Ovary (tissue), 7 donors: ENCODE measurements at regions not wholly inside any gene's neighbourhood (a gene's known extent, or its start where the extent isn't known, plus 50 kb on each side); places are given as distances from the start of the nearest gene placed in this dataset.

ENCODE experiments used
- DNase-seq, 5 donors: peaks; one replicate each; pipeline ENCODE4 v3.0.0-alpha.2; 2019 to 2020
- H3K27ac ChIP-seq, 2 donors: fragments of 200-600 bp; one replicate each; pipeline versions ENCODE4 v1.5.1 to v1.8.0; 2019 to 2022
- H3K27me3 ChIP-seq: fragments of 200-600 bp; one replicate; pipeline ENCODE4 v1.8.0; 2022
- H3K36me3 ChIP-seq: fragments of 200-600 bp; sonication (generic); one replicate; pipeline ENCODE4 v1.5.1; 2019
- H3K4me1 ChIP-seq: one replicate; pipeline ENCODE4 v1.8.1; 2013; ENCODE audit warnings: mild to moderate bottlenecking, moderate library complexity; ENCODE audit not compliant: insufficient read depth
- H3K4me3 ChIP-seq: fragments of 200-600 bp; sonication (generic); one replicate; pipeline ENCODE4 v1.5.1; 2017
- H3K9me3 ChIP-seq, 2 donors: fragments of 200-600 bp in 1 of 2; sonication (generic) in 1 of 2; one replicate each; pipeline versions ENCODE4 v1.5.1 to v1.8.1; 2013 to 2019; ENCODE audit warnings: mild to moderate bottlenecking in 1 of 2, moderate library complexity in 1 of 2
- CTCF ChIP-seq, 3 donors: fragments of 450-650 bp in 2 of 3; fragments of 200-600 bp in 1 of 3; IDR thresholded peaks; one replicate each; pipeline versions ENCODE4 v1.5.1 to v1.8.0; 2016 to 2022; ENCODE audit warnings: antibody characterized with exemption in 3 of 3, mild to moderate bottlenecking in 1 of 3
- EP300 ChIP-seq: sonication (generic); formaldehyde crosslinking; IDR thresholded peaks from one replicate; pipeline ENCODE4 v1.6.1; 2017; ENCODE audit warnings: antibody characterized with exemption
- POLR2A ChIP-seq: fragments of 450-650 bp; IDR thresholded peaks from one replicate; pipeline ENCODE4 v1.6.1; 2017; ENCODE audit warnings: antibody characterized with exemption, mild to moderate bottlenecking, moderate library complexity
- WGBS, 3 donors: extraction: QIAGEN DNeasy Blood & Tissue Kit in 1 of 3; methylation state at CpG; one replicate each; pipeline versions ENCODE4 v1.1.5 to v1.1.7; 2013 to 2017; 5-methylcytosine and 5-hydroxymethylcytosine counted together
- intact Hi-C, 4 donors: fragments of 100-400 bp; cut with DNase I; formaldehyde crosslinking; loops; one replicate each; pipeline versions ENCODE4 v1.11.0 to v1.15.1; 2022 to 2023
- donor health status: DM: no; HTN: no; CAD: no; lungs with moderate emphysema.
- donor health status: DM: no; HTN: no; CAD: no.
- donor health status: Bipolar disorder and iron deficiency.
- donor health status: DM: no; HTN: no; CAD: no.
- donor health status: DM: yes; HTN: yes; CAD: no.

DNA sequence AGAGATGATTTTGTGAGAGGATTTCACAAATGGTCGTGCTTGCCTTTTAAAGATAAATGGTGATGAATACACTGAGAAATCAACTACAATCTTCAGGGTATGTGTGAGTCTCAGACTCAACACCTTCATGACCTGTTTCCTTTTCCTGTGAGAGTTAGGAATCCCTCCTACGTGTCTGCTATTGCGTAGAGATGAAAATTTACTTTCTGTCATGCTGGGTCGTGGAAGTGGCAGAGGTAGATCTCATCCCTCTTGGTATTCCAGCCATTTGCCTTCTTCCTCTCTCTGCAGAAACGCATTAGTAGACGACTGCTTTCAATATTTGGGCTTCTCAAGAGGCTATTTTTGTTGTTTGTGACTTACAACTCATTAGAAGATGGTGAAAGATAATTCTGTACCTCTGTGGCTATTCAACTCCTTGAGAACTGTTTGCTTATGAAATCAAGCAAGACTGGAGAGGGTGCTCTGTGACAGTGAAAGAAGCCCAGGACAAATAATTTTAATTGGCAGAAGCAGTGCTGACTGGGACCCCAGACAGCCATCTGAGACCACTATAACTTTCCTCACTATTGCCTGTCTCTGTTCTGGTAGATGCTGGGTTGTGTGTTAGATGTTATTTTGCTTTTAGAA is 233.1 kb downstream of the LACC1 start:
- intact Hi-C loops, result no loop called here
- TF ChIP-seq POLR2A, result no peak
- no peak for TF ChIP-seq EP300
- TF ChIP-seq CTCF (IDR thresholded peaks at IDR 0.05), result no peak
- 75 to 82% (median 77%) methylated on average over 6 of the region's 6 CpGs for WGBS, 3 donors
- no peak overlapping the region for H3K27ac ChIP-seq
- no peak for DNase-seq
- no peaks in the 10 kb centered on the region for H3K36me3 ChIP-seq
- H3K27me3 ChIP-seq, result no peaks in the 10 kb centered on the region
- no peak overlapping the region for H3K4me3 ChIP-seq
- H3K4me1 ChIP-seq, result no peaks in the 10 kb centered on the region
- H3K9me3 ChIP-seq, result no peaks in the 10 kb centered on the region

- DNase-seq, result no peak
- 54 to 68% (median 65%) methylated on average over 7 of the region's 7 CpGs for WGBS, 3 donors
- H3K9me3 ChIP-seq, result no peaks in the 10 kb centered on the region
- H3K36me3 ChIP-seq, result no peaks in the 10 kb centered on the region
- H3K27ac ChIP-seq, result no peak overlapping the region
- TF ChIP-seq EP300 (no peak), POLR2A (no peak), CTCF (IDR thresholded peaks at IDR 0.05) (no peak)
- H3K27me3 ChIP-seq, result no peaks in the 10 kb centered on the region
- intact Hi-C loops, result no loop called here
- no peaks in the 10 kb centered on the region for H3K4me1 ChIP-seq
- H3K4me3 ChIP-seq, result no peak overlapping the region
Measured at GRCh38 chr13:44116562-44117332, 237.0 kb downstream of the LACC1 start.

- H3K9me3 ChIP-seq, result no peaks in the 10 kb centered on the region
- no peaks in the 10 kb centered on the region for H3K4me1 ChIP-seq
- TF ChIP-seq EP300 (no peak), CTCF (IDR thresholded peaks at IDR 0.05) (no peak), POLR2A (no peak)
- H3K36me3 ChIP-seq, result no peaks in the 10 kb centered on the region
- H3K27me3 ChIP-seq, result no peaks in the 10 kb centered on the region
- intact Hi-C loops, result no loop called here
- no peak overlapping the region for H3K4me3 ChIP-seq
- H3K27ac ChIP-seq, result no peak overlapping the region
- 9 to 15% (median 10%) methylated on average over 3 of the region's 3 CpGs for WGBS, 3 donors
- no peak for DNase-seq
Measured at GRCh38 chr13:44117351-44117750, 237.6 kb downstream of the LACC1 start.

GRCh38 chr13:44117816-44118215 is 238.1 kb downstream of the LACC1 start:
- Histone ChIP-seq H3K27me3 (no peaks in the 10 kb centered on the region), H3K27ac (no peak overlapping the region), H3K4me3 (no peak overlapping the region), H3K9me3 (no peaks in the 10 kb centered on the region), H3K36me3 (no peaks in the 10 kb centered on the region), H3K4me1 (no peaks in the 10 kb centered on the region)
- WGBS, 3 donors, result 45 to 58% (median 55%) methylated on average over 2 of the region's 2 CpGs
- intact Hi-C loops, result no loop called here
- DNase-seq, result no peak
- no peak for TF ChIP-seq POLR2A

DNA sequence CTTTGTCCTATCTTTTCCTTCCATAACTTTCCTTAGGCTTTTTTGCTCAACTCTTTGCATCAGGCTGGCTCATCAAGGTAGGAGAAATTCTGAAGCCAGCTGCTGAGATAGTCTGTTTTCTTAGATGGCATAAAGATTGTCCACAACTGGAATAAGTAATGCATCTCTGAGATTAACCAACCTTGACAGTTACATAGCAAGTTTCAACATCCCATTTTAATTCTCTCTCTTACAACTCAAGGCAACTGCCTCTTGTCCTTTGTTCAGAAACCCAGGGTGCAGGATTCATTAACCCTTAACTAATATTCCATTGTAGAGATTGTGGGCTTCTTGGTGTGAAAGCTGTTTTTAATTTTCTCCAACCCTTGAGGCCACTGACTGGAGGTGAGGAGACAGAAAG is 239.2 kb downstream of the LACC1 start:
- intact Hi-C loops, result no loop called here
- TF ChIP-seq CTCF (IDR thresholded peaks at IDR 0.05) (no peak), EP300 (no peak), POLR2A (no peak)
- Histone ChIP-seq H3K27ac (no peak overlapping the region), H3K4me1 (no peaks in the 10 kb centered on the region), H3K9me3 (no peaks in the 10 kb centered on the region), H3K4me3 (no peak overlapping the region), H3K36me3 (no peaks in the 10 kb centered on the region), H3K27me3 (no peaks in the 10 kb centered on the region)
- no peak for DNase-seq
